GM21526 (cell line): ENCODE measurements at regions not wholly inside any gene's neighbourhood (a gene's known extent, or its start where the extent isn't known, plus 50 kb on each side); places are given as distances from the start of the nearest gene placed in this dataset.
"Not testable (repeated sequence)": the region's sequence is repeated elsewhere in the genome, so short reads cannot be mapped to it uniquely, and the experiment has no call there.

Experiments
- ATAC-seq: cut with Tn5 transposase; IDR thresholded peaks from one replicate; pipeline ENCODE4 v1.9.1; 2021; ENCODE audit warnings: moderate library complexity; ENCODE audit not compliant: unreplicated experiment, low FRiP score

- ATAC-seq: no peak
Observed at GRCh38 chr17:71516149-71516548, 604.7 kb upstream of the SOX9 start.

DNA sequence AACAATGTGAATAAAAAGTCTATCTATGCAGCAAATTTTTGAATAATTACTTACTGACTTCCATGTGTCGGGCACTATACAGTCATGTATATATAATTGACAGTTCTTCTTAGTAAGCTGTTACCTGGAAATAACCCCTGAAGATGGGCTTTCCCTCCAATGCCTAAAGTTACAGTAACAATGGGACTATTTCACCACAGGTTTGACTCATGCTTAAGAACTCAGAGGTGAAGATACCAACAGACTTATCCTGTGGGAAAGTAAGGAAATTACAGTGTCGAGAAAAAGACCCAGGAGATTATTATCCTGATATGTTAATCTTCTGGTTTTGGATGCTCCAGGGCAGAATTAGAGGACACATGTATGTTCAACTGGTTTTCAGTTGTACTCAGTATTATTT lies 601.5 kb upstream of the SOX9 start:
- no peak for ATAC-seq

- ATAC-seq: no peak
Observed at GRCh38 chr17:71521724-71522123, 599.1 kb upstream of the SOX9 start.

GRCh38 chr17:71522383-71522782 lies 598.4 kb upstream of the SOX9 start:
- no peak for ATAC-seq

GRCh38 chr17:71527311-71527710 lies 593.5 kb upstream of the SOX9 start:
- no peak for ATAC-seq

DNA sequence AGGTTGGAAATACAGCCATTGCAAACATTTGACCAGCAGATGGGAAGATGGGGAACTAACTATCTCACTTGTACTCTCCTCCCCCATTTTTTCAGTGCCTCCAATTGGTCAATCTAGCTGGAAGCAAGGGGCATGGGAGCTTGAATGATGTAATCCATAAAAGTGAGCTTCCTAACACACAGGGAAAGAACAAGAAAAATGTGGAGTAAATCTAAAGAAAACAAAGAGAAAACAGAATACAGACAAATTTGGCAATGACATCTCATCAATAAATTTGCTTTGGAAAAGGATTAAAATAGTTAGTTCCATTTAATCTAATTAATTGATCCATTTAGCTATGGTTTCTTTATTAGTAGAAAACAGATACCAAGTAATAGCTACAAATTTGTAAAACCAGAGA lies 592.6 kb upstream of the SOX9 start:
- no peak for ATAC-seq

- ATAC-seq: no peak
Observed at GRCh38 chr17:71530248-71530647, 590.6 kb upstream of the SOX9 start.

DNA sequence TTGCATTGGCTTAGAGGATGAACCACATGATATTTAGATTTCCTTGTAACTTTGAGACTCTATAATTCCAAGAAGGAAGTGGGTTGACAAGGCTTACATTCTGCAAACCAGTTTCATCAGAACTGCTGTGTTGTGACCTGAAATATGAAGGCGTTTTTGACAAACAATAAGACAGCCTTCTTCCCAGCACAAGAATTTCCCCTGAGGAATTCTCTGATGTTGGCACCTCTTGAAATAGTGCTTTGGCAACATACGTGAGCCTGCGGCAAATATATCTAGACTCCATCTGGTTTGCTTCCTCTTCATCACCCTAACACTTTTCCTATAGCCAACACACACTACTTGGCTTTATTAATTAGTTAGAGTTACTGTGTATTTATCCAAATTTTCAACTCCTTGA lies 585.5 kb upstream of the SOX9 start:
- ATAC-seq: no peak

- ATAC-seq: no peak
Observed at GRCh38 chr17:71546419-71546818, 574.4 kb upstream of the SOX9 start.

GRCh38 chr17:71547904-71548303 lies 572.9 kb upstream of the SOX9 start:
- ATAC-seq: no peak

GRCh38 chr17:71548540-71549190 lies 572.2 kb upstream of the SOX9 start:
- ATAC-seq: no peak

GRCh38 chr17:71550675-71551074 lies 570.1 kb upstream of the SOX9 start:
- ATAC-seq: no peak

DNA sequence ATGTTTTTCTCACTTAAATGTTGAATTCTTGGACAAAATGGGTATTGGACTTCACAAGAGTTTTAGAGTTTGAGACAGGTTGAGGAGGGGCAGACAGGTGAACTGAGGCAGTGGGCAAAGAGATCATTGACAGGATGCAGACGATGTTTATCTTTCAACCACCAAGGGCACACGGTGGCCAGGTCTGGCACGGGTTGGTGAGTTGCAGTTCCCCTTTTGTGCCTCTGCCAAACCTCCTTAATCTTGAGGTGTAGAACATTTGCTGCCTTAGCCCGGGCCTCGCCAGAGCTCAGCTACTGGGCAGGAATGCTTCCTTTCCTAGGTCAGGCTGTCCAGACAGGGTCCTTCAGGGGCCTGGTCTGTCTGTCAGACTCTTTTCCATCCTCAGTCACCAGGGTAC lies 567.4 kb upstream of the SOX9 start:
- ATAC-seq: no peak

DNA sequence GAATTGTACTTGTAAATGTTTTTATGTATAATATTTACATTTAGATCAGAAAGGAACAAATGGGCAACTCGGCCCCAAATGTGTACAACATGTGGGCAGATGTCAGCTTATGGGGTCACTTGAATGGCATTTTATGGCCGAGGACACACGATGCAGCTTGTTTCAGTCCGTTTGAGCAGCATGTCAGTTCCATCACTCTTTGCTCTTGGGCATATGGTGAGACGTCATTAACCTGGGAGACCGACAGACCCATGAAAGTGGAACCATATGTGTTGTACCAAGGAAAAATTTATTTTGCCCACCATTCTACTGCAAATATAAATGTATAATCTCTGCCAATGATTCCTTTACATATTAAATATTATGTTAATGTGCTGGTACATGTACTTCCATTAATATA lies 561.9 kb upstream of the SOX9 start:
- ATAC-seq: no peak

GRCh38 chr17:71572343-71572742 lies 548.5 kb upstream of the SOX9 start:
- no peak for ATAC-seq

DNA sequence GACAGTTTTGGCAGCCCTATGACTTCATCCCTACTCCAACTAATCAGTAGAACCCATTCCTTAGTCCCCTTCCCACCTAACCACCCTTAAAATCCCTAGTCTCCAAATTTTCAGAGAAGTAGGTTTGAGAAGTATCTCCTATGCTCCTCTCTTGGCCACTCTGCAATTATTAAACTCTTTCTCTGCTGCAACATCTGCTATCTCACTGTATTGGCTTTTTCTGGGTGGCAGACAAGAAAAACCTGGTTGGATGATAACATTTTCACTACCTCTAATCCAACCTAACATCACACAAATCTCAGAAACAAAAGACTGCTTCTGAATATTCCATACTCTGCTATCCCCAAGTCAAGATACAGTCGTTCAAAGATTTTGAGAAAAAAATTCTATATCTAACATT lies 542.4 kb upstream of the SOX9 start:
- ATAC-seq: no peak

DNA sequence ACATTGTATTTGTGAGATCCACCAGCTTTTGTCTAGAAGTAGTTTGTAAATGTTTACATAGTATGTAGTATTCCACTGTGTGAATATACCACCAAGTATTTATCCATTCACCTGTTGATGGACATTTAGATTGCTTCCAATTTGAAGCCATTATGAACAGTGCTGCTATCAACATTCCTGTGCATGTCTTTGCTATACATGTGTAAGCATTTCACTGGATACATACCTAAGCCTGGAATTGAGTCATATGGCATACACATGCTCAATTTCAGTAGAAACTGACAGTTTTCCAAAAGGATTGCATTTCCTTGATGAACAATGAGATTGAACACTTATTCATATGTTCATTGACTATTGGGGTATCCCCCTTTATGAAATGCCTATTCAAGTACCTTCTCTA lies 540.6 kb upstream of the SOX9 start:
- ATAC-seq: no peak

DNA sequence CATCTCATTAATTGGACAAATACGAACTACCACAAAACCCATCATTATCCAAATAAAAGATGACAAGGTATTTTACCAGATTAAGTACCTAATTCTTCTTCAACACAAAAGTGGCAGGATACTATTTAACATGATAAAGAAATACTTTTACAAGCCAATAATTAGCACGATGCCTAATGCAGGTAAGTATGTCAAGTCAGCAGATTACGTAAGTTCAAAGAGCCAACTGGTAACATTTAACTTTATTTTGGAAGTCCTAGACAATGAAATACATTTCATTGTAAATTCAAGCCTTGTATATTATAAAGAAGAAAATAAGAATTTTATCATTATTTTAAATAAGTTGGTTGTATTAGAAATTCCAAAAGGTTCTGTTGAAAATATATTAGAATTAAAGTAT lies 535.3 kb upstream of the SOX9 start:
- ATAC-seq: no peak

DNA sequence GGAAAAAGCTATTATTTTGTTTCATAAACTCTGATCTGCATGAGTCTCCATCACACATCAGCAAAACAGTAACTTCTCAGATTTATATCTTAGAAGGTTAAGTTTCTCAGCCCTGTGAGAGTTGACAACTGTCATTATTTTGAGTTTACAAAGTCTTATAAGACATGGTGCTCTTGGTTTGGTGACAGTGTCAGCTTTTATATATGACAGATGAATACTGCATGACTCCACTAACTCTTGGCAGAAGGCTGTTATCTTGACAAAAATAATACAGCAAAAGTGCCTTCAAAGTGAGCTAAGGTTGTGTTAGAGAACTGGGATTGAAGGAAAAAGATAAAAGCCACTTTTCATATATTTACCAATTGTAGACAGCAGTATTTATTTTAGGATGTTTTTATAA lies 528.4 kb upstream of the SOX9 start:
- no peak for ATAC-seq

DNA sequence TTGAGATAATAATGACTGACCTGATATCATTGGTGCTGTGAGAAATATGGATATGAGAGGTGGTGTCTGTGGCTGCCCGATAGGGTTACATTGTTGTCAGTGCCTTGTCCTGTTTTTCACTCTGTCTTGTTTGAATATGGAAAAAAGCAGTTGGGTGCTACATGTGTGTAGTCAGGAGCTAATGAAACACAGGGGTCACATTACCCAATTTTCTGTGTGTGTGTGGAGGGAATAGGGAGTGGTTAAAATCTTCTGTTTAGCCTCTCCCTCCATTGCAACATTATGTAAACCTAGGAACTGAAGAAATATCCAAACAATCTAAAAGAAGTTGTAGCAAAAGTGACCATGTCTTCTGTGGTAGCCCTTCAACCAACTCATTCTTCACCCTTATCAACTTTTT lies 527.7 kb upstream of the SOX9 start:
- ATAC-seq: no peak

DNA sequence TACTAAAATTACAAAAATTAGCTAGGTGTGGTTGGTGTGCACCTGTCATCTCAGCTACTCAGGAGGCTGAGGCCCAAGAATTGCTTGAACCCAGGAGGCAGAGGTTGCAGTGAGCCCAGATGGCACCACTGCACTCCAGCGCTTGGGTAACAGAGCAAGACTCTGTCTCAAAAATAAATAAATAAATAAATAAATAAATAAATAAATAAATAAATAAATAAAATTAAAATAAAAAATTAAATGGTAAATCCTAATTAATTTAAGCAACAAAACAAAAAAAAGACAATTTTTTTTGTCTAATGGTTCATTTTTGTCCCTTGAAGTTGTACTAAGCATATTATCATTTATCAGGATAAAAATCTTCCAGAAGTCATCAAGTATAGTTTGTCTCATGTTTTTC lies 521.2 kb upstream of the SOX9 start:
- not testable (repeated sequence) for ATAC-seq

DNA sequence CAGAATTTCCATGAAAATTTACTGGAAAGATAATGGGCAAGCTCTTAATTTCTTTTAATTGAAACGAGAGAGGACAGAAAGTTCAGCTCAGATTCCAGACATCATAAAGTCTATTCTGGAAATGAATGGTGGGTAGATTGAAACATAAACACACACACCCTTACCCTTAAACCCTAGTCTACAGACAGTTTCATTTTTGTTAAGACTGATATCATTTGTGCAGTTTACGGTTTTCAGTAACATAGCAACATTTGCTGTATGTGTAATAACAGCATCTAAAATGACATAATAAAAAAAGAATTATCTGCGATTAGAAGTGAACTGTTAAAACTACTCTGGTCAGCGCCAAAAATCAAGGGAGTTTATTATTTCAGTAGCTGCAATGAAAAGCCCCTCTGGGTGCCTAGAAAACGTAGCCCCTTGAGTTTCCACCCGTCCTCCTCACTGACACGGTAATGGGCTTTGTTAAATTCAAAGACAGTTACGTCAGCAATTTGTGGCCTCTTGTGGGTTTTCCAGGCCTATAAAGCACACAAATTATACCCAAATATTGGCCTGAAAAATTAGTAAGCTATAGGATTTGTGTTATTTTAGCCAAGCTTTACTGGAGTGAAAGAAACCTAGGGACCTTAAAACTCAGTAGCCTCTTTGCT lies 520.6 kb upstream of the SOX9 start:
- ATAC-seq: no peak
